GM12878 (cell line): ENCODE measurements at regions not wholly inside any gene's neighbourhood (a gene's known extent, or its start where the extent isn't known, plus 50 kb on each side); places are given as distances from the start of the nearest gene placed in this dataset.

Experiments
- BHLHE40 ChIP-seq, 2 experiments: fragments of 450-650 bp in 1 of 2; IDR thresholded peaks; 2 replicates each; pipeline ENCODE4 v1.6.1; 2011 to 2017; ENCODE audit warnings: low read depth in 2 of 2, borderline replicate concordance in 1 of 2, improper control_type of control experiment in 1 of 2, low read length in 1 of 2, mild to moderate bottlenecking in 1 of 2
- CHD2 ChIP-seq: IDR thresholded peaks from 2 replicates; pipeline ENCODE4 v1.6.1; 2011; ENCODE audit warnings: low read depth, low read length, improper control_type of control experiment, borderline replicate concordance
- DPF2 ChIP-seq: fragments of 450-650 bp; IDR thresholded peaks from 2 replicates; pipeline ENCODE4 v1.6.1; 2017; ENCODE audit warnings: mild to moderate bottlenecking
- E2F8 ChIP-seq: fragments of 450-650 bp; IDR thresholded peaks from 2 replicates; pipeline ENCODE4 v1.6.1; 2018; ENCODE audit warnings: mild to moderate bottlenecking, low read depth, moderate library complexity; ENCODE audit not compliant: partially characterized antibody
- EGR1 ChIP-seq, 2 experiments: IDR thresholded peaks; 1 replicate in 1 of 2; 2 replicates in 1 of 2; pipeline ENCODE4 v1.6.1; 2011 to 2012; ENCODE audit warnings: low read depth in 2 of 2, low read length in 2 of 2, borderline replicate concordance in 1 of 2, mild to moderate bottlenecking in 1 of 2, moderate library complexity in 1 of 2
- EP300 ChIP-seq, 2 experiments: fragments of 150-350 bp in 1 of 2; IDR thresholded peaks; 2 replicates each; pipeline ENCODE4 v1.6.1; 2011 to 2012; ENCODE audit warnings: low read depth in 2 of 2, low read length in 2 of 2, borderline replicate concordance in 1 of 2, improper control_type of control experiment in 1 of 2, inconsistent platforms in 1 of 2; ENCODE audit not compliant: control insufficient read depth in 1 of 2
- FOXK2 ChIP-seq: fragments of 450-650 bp; IDR thresholded peaks from 2 replicates; pipeline ENCODE4 v1.6.1; 2017; ENCODE audit warnings: mild to moderate bottlenecking, moderate library complexity
- JUND ChIP-seq: IDR thresholded peaks from 2 replicates; pipeline ENCODE4 v1.6.1; 2012; ENCODE audit warnings: low read depth, mild to moderate bottlenecking, low read length, improper control_type of control experiment, moderate library complexity
- MAX ChIP-seq: IDR thresholded peaks from 2 replicates; pipeline ENCODE4 v1.6.1; 2012; ENCODE audit warnings: low read depth, low read length, improper control_type of control experiment
- PAX5 ChIP-seq: IDR thresholded peaks from 2 replicates; pipeline ENCODE4 v1.6.1; 2011; ENCODE audit warnings: low read depth, low read length, borderline replicate concordance
- POLR2A ChIP-seq: IDR thresholded peaks from 2 replicates; pipeline ENCODE4 v1.6.1; 2011; ENCODE audit warnings: low read depth, mild to moderate bottlenecking, low read length
- RCOR1 ChIP-seq: conservative IDR thresholded peaks from 2 replicates; pipeline ENCODE4 v1.6.1; 2012; ENCODE audit warnings: low read depth, low read length, improper control_type of control experiment
- SKIL ChIP-seq: fragments of 450-650 bp; IDR thresholded peaks from 2 replicates; pipeline ENCODE4 v1.6.1; 2017; ENCODE audit warnings: mild to moderate bottlenecking, low read depth, inconsistent platforms; ENCODE audit not compliant: poor library complexity, severe bottlenecking
- TAF1 ChIP-seq: IDR thresholded peaks from 2 replicates; pipeline ENCODE4 v1.6.1; 2011; ENCODE audit warnings: mild to moderate bottlenecking, low read depth, low read length, borderline replicate concordance
- TCF12 ChIP-seq: IDR thresholded peaks from 2 replicates; pipeline ENCODE4 v1.6.1; 2011; ENCODE audit warnings: low read depth, mild to moderate bottlenecking, low read length
- ZBTB33 ChIP-seq: fragments of 450-650 bp; IDR thresholded peaks from 2 replicates; pipeline ENCODE4 v1.6.1; 2017; ENCODE audit warnings: mild to moderate bottlenecking
- ZBTB4 ChIP-seq: fragments of 450-650 bp; formaldehyde crosslinking; IDR thresholded peaks from 2 replicates; pipeline ENCODE4 v1.4.0; 2022; ENCODE audit warnings: mild to moderate bottlenecking, moderate library complexity

GRCh38 chr11:116073854-116074837, 569.9 kb upstream of the CADM1 start (continued):
- TF ChIP-seq TAF1 (no peak), PAX5 (peak; percentile 87; the same call in 1 of the 2 replicates), DPF2 (peak; percentile 84), CHD2 (peak; percentile 80), TCF12 (peak; percentile 91), ZBTB4 (CRISPR knock-in tag) (no peak), E2F8 (no peak), ZBTB33 (no peak), FOXK2 (no peak), EGR1 (IDR thresholded peaks at IDR 0.05; ENCODE audit: borderline replicate concordance in 1 of 2, low read depth in 2 of 2, low read length in 2 of 2) (peak in 1 of 2 experiments; percentile 84; a peak in 2 of 3 replicates), MAX (0 out of 2 replicates have a peak, but pooled peaks have one; percentile 40), RCOR1 (0 out of 2 replicates have a peak, but pooled peaks have one; percentile 26), EP300 (IDR thresholded peaks at IDR 0.05; ENCODE audit: borderline replicate concordance in 1 of 2, control insufficient read depth in 1 of 2, low read depth in 2 of 2, low read length in 2 of 2) (peak; percentile 95 to 97), SKIL (peak; percentile 86), POLR2A (no peak; the same call in 1 of the 2 replicates), JUND (peak; percentile 55; the same call in 1 of the 2 replicates), BHLHE40 (IDR thresholded peaks at IDR 0.05; ENCODE audit: borderline replicate concordance in 1 of 2, low read depth in 2 of 2, low read length in 1 of 2) (peak; percentile 83 to 90)
